ENCODE measurements at regions not wholly inside any gene's neighbourhood (a gene's known extent, or its start where the extent isn't known, plus 50 kb on each side); places are given as distances from the start of the nearest gene placed in this dataset.

GRCh38 chr5:115709585-115709984 is 83.7 kb upstream of the TMED7 start:
- no peak for TF ChIP-seq CTCF (conservative IDR thresholded peaks at IDR 0.05)
- TF ChIP-seq EZH2 (IDR thresholded peaks at IDR 0.05; ENCODE audit: low read depth): no peak

Data from PC-9 (cell line).